ENCODE measurements at regions not wholly inside any gene's neighbourhood (a gene's known extent, or its start where the extent isn't known, plus 50 kb on each side); places are given as distances from the start of the nearest gene placed in this dataset.
"Not testable (repeated sequence)": the region's sequence is repeated elsewhere in the genome, so short reads cannot be mapped to it uniquely, and the experiment has no call there.

GRCh38 chr6:168188369-168189199 lies 109.6 kb upstream of the FRMD1 start:
- no peak overlapping the region for H3K27ac Mint-ChIP-seq
- POLR2A ChIA-PET: interaction anchor here (0.5 kb wide), 2 partner anchors 54 to 1019 kb away, joined by 3 to 6 read pairs; no protein-coding TSS in a partner anchor
- peaks cover 2% of the 10 kb centered on the region for H3K27me3 Mint-ChIP-seq (ENCODE audit: low read depth)
- peaks cover 10% of the 10 kb centered on the region for H3K4me1 Mint-ChIP-seq
- CTCF ChIA-PET: interaction anchor here (0.8 kb wide), 1 partner anchor 182 kb away, joined by 3 read pairs; no protein-coding TSS in a partner anchor
- H3K36me3 Mint-ChIP-seq: peaks cover 17% of the 10 kb centered on the region
- no peak for TF ChIP-seq PRDM15 (CRISPR knock-in tag; IDR thresholded peaks at IDR 0.05)
- TF ChIP-seq TCF7 (CRISPR knock-in tag; IDR thresholded peaks at IDR 0.05; ENCODE audit: low read depth): no peak
- no peak for TF ChIP-seq ETV6 (CRISPR knock-in tag; IDR thresholded peaks at IDR 0.05)
- TF ChIP-seq RELA (CRISPR knock-in tag; IDR thresholded peaks at IDR 0.05; ENCODE audit: borderline replicate concordance): no peak
- H3K4me3 Mint-ChIP-seq: no peak overlapping the region
- H3K9me3 Mint-ChIP-seq: peaks cover 25% of the 10 kb centered on the region
- no peak for ATAC-seq
- no peak for DNase-seq (ENCODE audit: low spot score)

GRCh38 chr6:168186438-168186837 lies 107.4 kb upstream of the FRMD1 start:
- no peak for DNase-seq (ENCODE audit: low spot score)
- CTCF ChIA-PET: no interaction called here

GRCh38 chr6:168186018-168186417 lies 107.0 kb upstream of the FRMD1 start:
- Mint-ChIP-seq H3K36me3 (peaks cover 17% of the 10 kb centered on the region), H3K4me1 (peaks cover 19% of the 10 kb centered on the region), H3K9me3 (peaks cover 25% of the 10 kb centered on the region)
- ATAC-seq; H3K4me3 Mint-ChIP-seq; POLR2A ChIA-PET; H3K27ac Mint-ChIP-seq; DNase-seq (ENCODE audit: low spot score); CTCF ChIA-PET; H3K27me3 Mint-ChIP-seq (ENCODE audit: low read depth): not testable (repeated sequence)

More at GRCh38 chr6:168186438-168186837, 107.4 kb upstream of the FRMD1 start:
- peaks cover 4% of the 10 kb centered on the region for H3K27me3 Mint-ChIP-seq (ENCODE audit: low read depth)
- no peak for ATAC-seq
- POLR2A ChIA-PET: no interaction called here
- H3K4me3 Mint-ChIP-seq: no peak overlapping the region
- TF ChIP-seq ZNF121 (CRISPR knock-in tag; IDR thresholded peaks at IDR 0.05) (no peak), GRHL2 (CRISPR knock-in tag; IDR thresholded peaks at IDR 0.05; ENCODE audit: insufficient replicate concordance, severe bottlenecking) (no peak), ZNF396 (CRISPR knock-in tag; IDR thresholded peaks at IDR 0.05; ENCODE audit: borderline replicate concordance) (no peak), ETV6 (CRISPR knock-in tag; IDR thresholded peaks at IDR 0.05) (no peak)
- peaks cover 25% of the 10 kb centered on the region for H3K9me3 Mint-ChIP-seq
- peaks cover 15% of the 10 kb centered on the region for H3K4me1 Mint-ChIP-seq
- no peak overlapping the region for H3K27ac Mint-ChIP-seq
- H3K36me3 Mint-ChIP-seq: peaks cover 17% of the 10 kb centered on the region

GRCh38 chr6:168184701-168185100 lies 105.7 kb upstream of the FRMD1 start:
- Mint-ChIP-seq H3K4me1 (peaks cover 29% of the 10 kb centered on the region), H3K4me3 (no peak overlapping the region), H3K27me3 (ENCODE audit: low read depth) (peaks cover 4% of the 10 kb centered on the region), H3K36me3 (peaks cover 17% of the 10 kb centered on the region), H3K27ac (no peak overlapping the region), H3K9me3 (peaks cover 25% of the 10 kb centered on the region)
- no peak for ATAC-seq
- ChIA-PET POLR2A (no interaction called here), CTCF (no interaction called here)
- TF ChIP-seq GABPB1 (CRISPR knock-in tag; IDR thresholded peaks at IDR 0.05) (no peak), ZMAT4 (CRISPR knock-in tag; IDR thresholded peaks at IDR 0.05) (no peak), USF2 (CRISPR knock-in tag; IDR thresholded peaks at IDR 0.05) (no peak), USF1 (CRISPR knock-in tag; IDR thresholded peaks at IDR 0.05) (no peak)
- no peak for DNase-seq (ENCODE audit: low spot score)
